ENCODE measurements at regions not wholly inside any gene's neighbourhood (a gene's known extent, or its start where the extent isn't known, plus 50 kb on each side); places are given as distances from the start of the nearest gene placed in this dataset.

- TF ChIP-seq REST (IDR thresholded peaks at IDR 0.05; ENCODE audit: borderline replicate concordance in 1 of 2, low read depth in 1 of 2, low read length in 2 of 2) (no peak), NFE2 (CRISPR knock-in tag; IDR thresholded peaks at IDR 0.05) (no peak), ARID4A (CRISPR knock-in tag; IDR thresholded peaks at IDR 0.05; ENCODE audit: borderline replicate concordance) (no peak; the same call in 1 of the 2 replicates), TRIM22 (IDR thresholded peaks at IDR 0.05) (no peak), CEBPG (CRISPR knock-in tag; IDR thresholded peaks at IDR 0.05) (peak; percentile 90), SNRNP70 (IDR thresholded peaks at IDR 0.05; ENCODE audit: low read depth, low read length) (no peak), TEF (CRISPR knock-in tag; IDR thresholded peaks at IDR 0.05) (no peak), ZHX1 (CRISPR knock-in tag; IDR thresholded peaks at IDR 0.05; ENCODE audit: low read depth) (no peak), GTF2F1 (IDR thresholded peaks at IDR 0.05; ENCODE audit: low read length) (no peak), IRF2 (CRISPR knock-in tag; IDR thresholded peaks at IDR 0.05) (peak; percentile 37; the same call in 1 of the 2 replicates), SOX13 (IDR thresholded peaks at IDR 0.05) (0 out of 2 replicates have a peak, but pooled peaks have one; percentile 25), SOX13 (CRISPR knock-in tag; conservative IDR thresholded peaks at IDR 0.05 in 1 of 2, IDR thresholded peaks at IDR 0.05 in 1 of 2) (peak in 1 of 2 experiments; percentile 26; a peak in 1 of 4 replicates), ZNF574 (CRISPR knock-in tag; IDR thresholded peaks at IDR 0.05) (0 out of 2 replicates have a peak, but pooled peaks have one; percentile 31), PRMT3 (CRISPR knock-in tag; IDR thresholded peaks at IDR 0.05; ENCODE audit: borderline replicate concordance, low read depth) (no peak)
Measured at GRCh38 chr3:124611520-124611919, 118.7 kb upstream of the UMPS start (continued).

Data from HepG2 (cell line).